ENCODE measurements at regions not wholly inside any gene's neighbourhood (a gene's known extent, or its start where the extent isn't known, plus 50 kb on each side); places are given as distances from the start of the nearest gene placed in this dataset.

DNA sequence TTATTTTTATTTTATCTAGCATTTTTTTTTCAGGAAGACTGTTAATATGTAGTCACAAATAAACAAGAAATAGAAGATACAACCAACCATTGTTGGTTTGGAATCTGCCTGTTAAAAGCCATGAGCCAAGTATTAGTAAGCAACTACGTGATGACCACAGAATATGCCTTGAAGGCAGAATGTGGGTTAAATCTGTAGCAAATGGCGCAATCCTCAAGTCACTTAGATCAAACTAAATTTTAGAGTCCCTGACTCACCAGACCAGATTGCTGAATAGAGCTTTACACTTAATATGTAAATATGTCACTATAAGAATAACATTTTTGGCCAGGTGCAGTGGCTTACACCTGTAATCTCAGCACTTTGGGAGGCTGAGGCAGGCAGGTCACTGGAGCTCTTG is 800.1 kb upstream of the CITED2 start:
- DNase-seq (ENCODE audit: low spot score): no peak

DNA sequence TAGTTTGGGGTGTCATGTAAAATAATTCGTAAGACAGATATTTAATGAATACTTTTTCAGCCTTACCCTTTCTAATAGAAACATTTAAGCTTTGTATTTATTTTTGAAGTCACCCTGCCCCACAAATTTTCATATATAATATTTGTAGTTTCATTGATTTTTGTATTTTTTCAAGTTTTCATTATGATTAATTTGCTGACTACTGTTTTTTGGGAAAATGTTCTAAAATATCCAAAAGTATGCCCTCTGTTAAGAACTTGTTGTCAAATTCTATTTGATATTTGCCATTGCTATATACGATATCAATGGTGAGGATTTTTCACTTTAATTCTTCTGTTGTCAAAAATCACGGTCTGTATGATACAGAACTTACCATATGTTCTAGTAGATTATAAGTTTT is 793.9 kb upstream of the CITED2 start:
- no peak for DNase-seq (ENCODE audit: low spot score)

DNA sequence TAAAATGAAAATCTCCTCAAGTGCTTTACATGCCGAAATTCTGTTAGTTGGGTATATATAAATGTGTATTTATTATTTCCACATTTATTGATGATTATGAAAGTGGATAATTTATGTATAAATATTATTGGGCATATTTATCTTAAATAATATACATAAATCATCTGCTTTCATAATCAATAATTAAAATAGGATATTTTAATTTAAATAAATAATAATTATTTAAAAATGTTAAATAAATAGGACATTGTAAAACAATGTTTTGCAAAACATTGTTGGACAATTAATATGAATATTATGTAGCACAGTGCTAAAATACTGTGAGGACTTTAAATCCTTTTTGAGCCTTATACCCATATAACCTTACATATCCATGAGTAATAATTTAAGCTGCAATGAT is 786.5 kb upstream of the CITED2 start:
- no peak for DNase-seq (ENCODE audit: low spot score)

DNA sequence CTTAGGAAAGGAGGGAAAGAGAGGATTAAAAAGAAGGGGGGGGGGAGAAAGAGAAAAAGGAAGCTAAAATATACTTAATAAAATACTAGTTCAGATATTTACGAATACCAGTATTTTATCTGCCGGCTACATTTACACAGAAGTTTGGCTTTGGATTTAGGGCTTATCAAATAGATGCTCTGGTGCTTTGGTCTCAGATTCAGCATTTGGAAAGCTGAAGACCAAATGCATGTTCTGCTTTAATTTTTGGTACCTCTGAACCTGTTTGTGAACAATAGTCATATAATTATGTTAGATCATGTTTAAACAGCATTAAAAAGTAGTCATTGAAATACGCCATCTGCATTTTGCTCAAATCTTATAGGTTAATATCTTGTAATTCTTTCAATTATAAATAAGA is 786.0 kb upstream of the CITED2 start:
- no peak for DNase-seq (ENCODE audit: low spot score)

DNA sequence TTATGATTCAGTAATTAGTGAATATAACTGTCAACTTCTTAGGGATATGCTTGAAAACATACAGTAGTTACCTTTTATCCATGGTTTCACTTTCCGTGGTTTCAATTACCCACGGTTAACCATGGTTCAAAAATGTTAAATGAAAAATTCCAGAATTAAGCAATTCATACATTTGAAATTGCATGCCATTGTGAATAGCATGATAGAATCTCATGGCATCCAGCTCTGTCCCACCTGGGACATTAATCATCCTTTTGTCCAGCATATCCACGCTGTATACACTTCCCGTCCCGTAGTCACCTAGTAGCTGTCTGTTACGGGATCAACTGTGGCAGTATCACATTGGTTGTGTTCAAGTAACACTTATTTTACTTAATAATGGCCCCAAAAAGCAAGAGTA is 781.7 kb upstream of the CITED2 start:
- DNase-seq (ENCODE audit: low spot score): no peak

DNA sequence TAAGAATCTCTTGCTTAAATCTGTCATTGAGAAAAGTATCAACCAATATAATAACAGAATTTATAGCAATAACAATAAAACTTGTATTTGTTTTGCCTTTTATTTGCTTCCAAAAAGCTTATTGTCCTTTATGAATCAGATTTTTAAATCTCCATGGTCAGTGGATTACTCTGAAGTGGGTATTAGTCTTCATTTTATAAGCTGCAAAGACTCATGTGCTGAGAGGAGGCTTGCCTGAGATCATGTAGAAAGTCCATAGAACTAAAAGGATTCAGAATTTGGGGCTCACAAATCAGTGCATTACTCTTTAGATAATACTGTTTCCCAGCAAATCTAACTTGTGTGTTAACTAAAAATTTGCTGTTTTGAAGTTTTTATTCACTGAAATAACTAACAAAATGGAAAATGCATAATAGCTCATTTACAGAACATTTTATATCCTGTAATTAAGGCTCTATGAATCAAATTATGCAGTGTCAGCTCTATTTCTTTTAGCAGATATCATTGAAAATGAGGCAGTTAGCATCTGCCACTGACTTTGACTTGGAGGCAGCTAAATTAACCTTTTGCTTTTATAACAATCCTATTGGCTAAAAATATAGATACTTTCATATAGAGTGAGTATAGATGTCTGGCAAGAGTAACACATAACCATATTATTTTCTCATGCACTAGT is 781.1 kb upstream of the CITED2 start:
- no peak for DNase-seq (ENCODE audit: low spot score)

DNA sequence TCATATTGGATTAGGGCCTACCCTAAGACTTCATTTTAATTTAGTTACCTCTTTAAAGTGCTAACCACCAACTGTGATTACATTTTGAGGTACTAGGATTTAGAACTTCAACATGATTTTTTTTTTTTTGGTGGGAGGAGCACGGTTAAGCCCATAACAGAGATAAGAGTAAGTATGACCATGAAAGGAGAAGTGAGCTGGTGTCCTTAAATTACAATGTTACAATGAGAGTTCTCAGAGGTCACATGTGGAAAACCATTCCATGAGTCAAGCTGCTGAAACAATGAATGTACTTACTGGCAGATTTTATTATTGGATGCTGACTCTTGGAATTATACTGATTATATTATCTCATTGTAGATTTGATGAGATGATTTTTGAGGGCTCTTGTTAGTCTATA is 779.3 kb upstream of the CITED2 start:
- no peak for DNase-seq (ENCODE audit: low spot score)

DNA sequence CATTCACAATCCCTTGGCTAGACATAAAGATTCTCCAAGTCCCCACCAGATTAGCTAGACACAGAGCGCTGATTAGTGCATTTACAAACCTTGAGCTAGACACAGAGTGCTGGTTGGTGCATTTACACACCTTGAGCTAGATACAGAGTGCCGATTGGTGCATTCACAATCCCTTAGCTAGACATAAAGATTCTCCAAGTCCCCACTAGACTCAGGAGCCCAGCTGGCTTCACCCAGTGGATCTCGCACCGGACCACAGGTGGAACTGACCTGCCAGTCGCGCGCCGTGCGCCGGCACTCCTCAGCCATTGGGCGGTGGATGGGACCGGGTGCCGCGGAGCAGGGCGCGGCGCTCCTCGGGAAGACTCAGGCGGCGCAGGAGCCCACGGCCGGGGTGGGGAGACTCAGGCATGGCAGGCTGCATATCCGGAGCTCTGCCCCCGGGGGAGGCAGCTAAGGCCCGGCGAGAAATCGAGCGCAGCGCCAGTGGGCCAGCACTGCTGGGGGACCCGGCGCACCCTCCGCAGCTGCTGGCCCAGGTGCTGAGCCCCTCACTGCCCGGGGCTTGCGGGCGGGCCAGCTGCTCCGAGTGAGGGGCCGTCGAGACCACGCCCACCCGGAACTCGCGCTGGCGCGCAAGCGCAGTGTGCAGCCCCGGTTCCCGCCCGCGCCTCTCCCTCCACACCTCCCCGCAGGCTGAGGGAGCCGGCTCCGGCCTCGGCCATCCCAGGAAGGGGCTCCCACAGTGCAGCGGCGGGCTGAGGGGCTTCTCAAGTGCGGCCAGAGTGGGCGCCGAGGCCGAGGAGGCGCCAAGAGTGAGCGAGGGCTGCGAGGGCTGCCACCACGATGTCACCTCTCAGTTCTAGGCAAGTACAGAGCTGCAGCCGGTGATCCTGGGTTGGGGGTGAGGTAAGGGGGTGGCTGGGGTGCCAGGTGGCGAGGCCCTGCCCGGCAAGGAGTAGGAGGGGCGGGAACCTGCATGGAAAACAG is 773.7 kb upstream of the CITED2 start:
- peak; percentile 85 for DNase-seq (ENCODE audit: low spot score)

DNA sequence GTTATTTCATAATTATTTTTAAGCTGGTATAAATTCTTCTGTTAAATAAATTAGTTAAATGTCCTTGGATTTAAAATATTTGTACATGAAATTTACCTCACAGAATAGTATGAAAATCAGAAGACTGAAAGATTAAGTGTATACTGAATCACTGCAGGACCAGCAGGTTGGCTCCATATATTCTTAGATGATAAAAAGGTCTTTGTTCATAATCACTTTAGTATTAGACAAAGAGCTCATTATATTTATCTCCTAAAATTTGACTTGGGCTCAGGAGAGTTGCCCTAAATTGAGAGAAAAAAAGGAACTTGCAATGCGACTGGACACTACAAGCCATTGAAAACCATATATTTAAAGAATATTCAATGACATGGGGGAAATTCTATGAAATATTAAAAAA is 766.4 kb upstream of the CITED2 start:
- DNase-seq (ENCODE audit: low spot score): no peak

DNA sequence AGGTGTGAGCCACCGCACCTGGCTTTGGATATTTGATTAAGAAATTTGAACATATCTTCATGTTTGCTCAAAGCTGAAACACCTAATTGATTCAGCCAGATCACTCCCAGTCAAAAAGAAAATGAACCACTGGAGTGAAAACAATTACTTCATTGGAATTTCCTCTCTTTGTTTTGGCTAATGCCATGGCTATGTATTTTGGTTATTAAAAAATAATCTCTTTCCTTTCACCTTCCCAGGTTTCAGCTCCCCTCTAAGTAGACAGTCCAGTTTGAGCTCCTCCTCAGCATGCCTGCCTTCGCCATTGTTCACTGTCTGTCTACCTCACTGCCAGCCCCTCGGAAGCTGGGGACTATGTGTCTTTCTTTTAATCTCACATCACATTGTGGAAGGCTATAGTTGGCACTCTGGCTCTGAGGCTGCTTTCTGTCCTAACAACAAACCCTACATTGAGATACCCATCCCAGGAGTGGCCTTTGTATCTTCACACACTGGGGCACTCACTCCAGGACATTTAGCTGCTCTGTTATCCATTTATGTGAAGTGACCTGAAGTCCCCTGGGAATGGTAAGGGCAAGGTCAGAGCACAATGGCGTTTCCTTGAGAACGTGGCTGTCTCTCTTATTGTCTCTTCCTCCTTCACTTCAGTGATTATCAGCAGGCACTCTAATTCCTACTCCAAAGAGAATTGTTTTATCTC is 764.0 kb upstream of the CITED2 start:
- DNase-seq (ENCODE audit: low spot score): no peak

DNA sequence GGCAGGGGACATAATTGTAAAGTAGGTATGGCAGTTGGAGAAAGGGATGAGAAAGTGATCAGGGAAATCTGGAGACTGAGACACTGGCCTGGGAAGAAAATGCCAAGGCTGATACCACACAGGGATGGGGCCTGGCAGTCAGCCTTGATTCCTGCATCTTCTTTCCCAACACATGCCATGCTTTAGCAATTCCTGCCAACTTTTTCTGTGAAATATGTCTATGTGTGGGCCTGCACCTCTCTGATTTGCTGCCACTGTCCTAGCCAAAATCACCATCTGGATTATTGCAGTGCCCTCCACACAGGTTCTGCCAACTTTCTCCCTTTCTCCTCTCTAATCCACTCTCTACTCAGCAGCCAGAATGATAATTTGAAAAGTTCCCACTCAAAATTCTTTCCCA is 759.8 kb upstream of the CITED2 start:
- no peak for DNase-seq (ENCODE audit: low spot score)

DNA sequence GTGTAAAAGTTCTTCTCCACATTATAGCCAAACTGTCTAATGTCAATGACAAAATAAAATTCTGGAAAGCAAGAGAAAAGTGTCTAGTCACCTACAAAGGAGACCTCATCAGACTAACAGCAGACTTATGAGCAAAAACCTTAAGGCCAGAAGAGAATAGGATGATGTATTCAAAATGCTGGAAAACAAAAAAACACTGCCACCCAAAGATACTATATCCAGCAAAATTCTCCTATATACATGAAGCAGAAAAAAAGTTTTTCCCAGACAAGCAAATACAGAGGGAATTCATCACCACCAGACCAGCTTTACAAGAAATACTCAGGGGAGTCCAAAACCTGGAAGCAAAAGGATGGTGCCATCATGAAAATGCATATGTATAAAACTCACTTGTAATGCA is 755.6 kb upstream of the CITED2 start:
- DNase-seq (ENCODE audit: low spot score): no peak

DNA sequence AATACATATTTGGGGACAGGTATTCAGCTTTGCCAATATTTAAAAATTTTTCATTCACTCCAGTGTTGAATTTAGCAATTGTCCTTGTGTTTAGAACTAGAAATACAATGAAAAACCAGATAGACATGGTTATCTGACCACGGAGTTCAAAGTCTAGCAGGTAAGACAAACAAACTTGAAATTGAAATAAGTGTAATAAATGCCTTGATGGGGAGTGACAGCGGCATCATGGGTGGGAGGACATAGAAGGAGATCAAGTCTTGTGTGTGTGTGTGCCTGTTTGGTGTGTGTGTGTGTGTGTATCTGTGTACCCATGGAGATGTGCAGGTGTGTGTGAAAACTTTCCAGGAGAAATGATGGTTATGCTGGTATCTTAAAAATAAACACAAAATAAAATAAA is 750.0 kb upstream of the CITED2 start:
- DNase-seq (ENCODE audit: low spot score): no peak

DNA sequence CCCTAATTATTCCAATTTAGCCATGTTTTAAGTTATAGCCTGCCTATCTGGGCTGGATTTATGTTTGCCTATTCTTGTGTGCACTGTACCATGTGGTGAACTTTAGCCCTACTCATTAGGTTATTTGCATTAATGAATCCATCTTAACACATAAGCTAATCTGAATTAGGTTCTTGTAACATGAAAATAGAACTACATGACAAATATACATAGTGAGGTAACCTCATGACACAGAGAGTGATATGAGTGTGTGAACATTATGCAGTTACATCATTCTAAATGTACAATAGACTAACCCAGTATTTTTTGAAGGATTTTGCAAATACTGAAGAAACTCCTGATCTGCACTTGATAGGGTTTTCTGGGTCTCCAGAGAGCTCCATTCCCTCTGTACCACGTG is 733.7 kb upstream of the CITED2 start:
- DNase-seq (ENCODE audit: low spot score): no peak

DNA sequence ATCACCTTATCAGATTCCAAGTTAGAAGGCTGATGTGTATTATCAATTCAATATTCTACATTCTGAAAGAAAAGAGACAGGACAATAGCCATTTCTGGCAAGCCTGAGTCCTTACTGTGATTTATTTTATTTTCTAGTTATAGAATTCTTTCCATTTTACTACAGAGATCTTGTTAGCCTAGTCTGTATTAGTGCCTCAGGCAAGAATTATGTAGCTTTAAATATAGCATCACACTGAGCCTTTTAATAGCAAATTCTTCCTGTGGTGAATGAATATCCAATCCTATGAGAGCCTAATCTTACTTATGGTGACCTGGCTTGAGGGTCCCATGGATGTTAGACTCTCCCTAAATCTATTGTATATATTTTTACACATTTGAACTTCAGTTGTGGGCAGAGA is 732.8 kb upstream of the CITED2 start:
- no peak for DNase-seq (ENCODE audit: low spot score)

DNA sequence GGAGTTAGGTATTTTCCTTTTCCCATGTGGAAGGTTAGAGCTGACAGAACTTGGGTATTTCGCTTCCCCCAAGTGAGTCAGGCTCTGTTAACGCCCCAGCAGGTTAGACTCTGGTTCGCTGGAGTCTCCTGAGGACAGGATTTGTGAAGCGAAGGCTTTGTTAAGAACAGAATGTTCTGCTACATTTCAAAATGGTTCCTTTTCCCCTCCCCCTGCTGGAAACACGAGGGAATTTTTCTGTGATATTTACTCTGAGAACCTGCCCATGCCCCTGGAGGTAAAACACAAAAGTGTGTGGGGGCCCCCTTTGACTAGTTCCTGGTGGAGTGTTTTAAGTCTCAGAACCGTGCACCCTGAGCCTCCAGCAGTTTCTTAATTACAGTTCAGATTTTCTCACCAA is 731.4 kb upstream of the CITED2 start:
- no peak for DNase-seq (ENCODE audit: low spot score)

DNA sequence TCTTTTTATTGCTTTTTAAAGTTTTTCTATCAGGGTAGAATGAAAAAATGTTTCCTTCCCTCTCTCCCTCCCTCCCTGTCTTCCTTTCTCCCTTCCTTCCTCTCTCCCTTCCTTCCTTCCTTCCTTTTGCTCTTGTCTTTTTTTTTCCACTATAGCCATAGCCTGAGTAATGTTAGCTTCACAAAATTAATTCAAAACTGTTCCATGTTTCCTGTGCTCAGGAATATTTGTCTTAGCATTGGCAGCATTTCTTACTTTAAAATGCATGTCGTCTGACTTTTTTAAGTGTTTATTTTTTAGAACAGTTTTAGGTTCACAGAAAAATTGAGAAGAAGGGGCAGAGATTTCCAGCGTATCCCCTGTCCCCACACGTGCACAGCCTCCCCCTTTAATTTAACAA is 730.8 kb upstream of the CITED2 start:
- no peak for DNase-seq (ENCODE audit: low spot score)

DNA sequence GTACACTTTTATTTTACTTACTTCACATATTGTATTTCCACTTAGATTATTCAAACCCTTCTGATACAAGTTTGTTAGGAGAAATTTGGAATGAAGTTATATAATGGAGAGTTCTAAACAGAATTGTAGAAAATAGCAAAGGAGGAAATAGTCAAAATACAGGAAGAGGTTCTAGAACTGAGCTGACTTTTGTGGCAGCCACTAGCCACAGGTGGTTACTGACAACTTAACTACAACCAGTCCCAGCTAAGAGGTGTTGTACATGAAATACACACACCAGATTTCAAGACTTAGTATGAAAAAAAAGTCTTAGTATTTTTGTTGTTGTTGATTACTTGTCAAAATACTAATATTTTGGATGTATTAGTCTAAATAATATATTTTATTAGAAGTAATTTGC is 727.4 kb upstream of the CITED2 start:
- DNase-seq (ENCODE audit: low spot score): no peak

DNA sequence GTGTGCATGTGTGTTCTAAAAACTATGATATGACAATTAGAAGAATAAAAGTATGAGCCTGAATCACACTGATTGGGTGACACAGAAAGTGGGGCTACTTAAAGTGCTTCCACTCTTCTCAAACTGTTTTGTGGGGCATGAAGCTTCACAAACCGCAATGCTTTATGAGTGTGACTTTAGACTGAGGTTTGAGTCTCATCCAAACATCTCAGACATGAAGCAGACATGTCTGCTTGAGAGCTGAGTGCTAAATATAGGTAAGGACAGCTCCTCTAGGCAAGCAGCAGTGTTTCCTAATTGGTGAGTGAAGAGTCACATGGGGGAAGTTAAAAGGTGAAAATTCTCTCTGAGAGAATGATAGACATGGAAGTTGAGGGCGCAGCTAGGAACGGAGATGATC is 726.9 kb upstream of the CITED2 start:
- no peak for DNase-seq (ENCODE audit: low spot score)

DNA sequence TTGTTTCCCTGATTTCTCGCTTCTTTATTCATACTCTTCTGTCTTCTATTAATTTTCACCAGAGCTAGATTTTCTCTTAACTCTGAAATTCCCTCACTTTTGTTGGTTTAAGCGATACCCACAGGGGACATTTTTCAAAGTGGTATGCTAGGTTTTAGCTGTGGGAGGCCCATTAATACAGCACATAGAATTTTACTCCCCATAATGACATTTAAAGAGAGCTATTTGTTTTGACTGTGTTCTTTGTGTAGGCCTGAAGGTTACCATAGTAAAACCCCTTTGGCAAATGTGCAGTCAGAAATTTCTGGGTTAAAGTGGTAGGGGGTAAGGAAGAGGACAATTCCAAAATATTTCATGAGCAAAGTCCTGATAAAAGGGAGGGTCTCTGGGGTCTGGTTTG is 721.1 kb upstream of the CITED2 start:
- DNase-seq (ENCODE audit: low spot score): no peak

DNA sequence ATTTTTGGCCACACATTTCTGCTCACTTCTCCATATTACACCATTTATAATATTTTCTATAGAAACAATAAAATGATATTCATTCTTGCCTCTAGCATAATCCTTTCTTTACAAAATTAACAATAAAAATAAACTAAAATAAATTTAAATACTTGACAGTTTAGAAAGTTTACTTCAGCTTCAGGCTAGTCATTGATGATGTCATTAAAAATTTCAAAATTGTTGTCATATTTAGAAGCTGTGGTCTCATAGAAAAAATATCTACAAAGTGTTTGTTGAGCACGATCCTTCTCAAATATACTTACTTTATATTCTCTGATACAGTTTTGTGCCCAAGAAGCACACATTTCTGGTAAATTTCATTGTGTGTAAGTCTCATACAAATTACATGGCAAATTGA is 717.4 kb upstream of the CITED2 start:
- DNase-seq (ENCODE audit: low spot score): no peak

DNA sequence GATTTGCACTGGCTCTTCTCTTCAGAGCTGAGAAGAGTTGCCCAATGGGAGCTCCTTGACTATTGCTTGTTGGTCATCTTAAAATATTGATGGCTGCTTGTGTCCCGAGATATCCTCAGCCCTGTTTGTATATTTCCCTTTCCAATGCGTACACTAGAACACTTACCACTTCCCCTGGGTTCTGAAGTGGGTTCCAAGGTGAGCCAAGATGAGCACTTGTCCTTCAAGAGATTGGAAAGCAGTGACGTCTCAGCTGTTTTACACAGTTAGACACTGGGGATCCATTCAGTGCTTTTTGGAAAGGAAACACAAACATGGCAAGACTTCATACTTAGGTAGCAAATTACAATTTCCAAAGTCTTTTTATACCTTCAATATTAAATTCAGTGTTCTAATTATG is 716.4 kb upstream of the CITED2 start:
- DNase-seq (ENCODE audit: low spot score): no peak
